ENCODE measurements at regions not wholly inside any gene's neighbourhood (a gene's known extent, or its start where the extent isn't known, plus 50 kb on each side); places are given as distances from the start of the nearest gene placed in this dataset. TPM values are rescaled to one million over a fixed set of nuclear protein-coding genes. Genes with fewer than 3 reads are reported as not detected.
"Not testable (repeated sequence)": the region's sequence is repeated elsewhere in the genome, so short reads cannot be mapped to it uniquely, and the experiment has no call there.

- ChIA-PET POLR2A (no interaction called here), CTCF (no interaction called here)
- no peak for TF ChIP-seq CTCF (IDR thresholded peaks at IDR 0.05; ENCODE audit: low read depth, low read length)
- H3K4me3 ChIP-seq (ENCODE audit: low read depth, low read length) = no peak overlapping the region
- H3K27me3 ChIP-seq (ENCODE audit: control insufficient read depth, insufficient read depth, low read length) = no peaks in the 10 kb centered on the region
- peak; percentile 29 for DNase-seq (ENCODE audit: low read depth, low spot score)
- H3K27ac ChIP-seq (ENCODE audit: low read depth, low read length) = peak overlapping the region; percentile 52
- peaks cover 6% of the 10 kb centered on the region; the same call in 1 of the 2 replicates for H3K9me3 ChIP-seq (ENCODE audit: control insufficient read depth, insufficient read depth, low read length)
Measured at GRCh38 chrY:18884748-18885147, 111.2 kb upstream of the HSFY2 start.

- DNase-seq (ENCODE audit: low read depth, low spot score); H3K27me3 ChIP-seq (ENCODE audit: control insufficient read depth, insufficient read depth, low read length); H3K9me3 ChIP-seq (ENCODE audit: control insufficient read depth, insufficient read depth, low read length); H3K27ac ChIP-seq (ENCODE audit: low read depth, low read length); POLR2A ChIA-PET; CTCF ChIA-PET; H3K4me3 ChIP-seq (ENCODE audit: low read depth, low read length): not testable (repeated sequence)
Measured at GRCh38 chrY:18869145-18869544, 95.6 kb upstream of the HSFY2 start.

- DNase-seq (ENCODE audit: low read depth, low spot score); H3K9me3 ChIP-seq (ENCODE audit: control insufficient read depth, insufficient read depth, low read length); H3K27ac ChIP-seq (ENCODE audit: low read depth, low read length); POLR2A ChIA-PET; CTCF ChIA-PET; H3K4me3 ChIP-seq (ENCODE audit: low read depth, low read length); H3K27me3 ChIP-seq (ENCODE audit: control insufficient read depth, insufficient read depth, low read length): not testable (repeated sequence)
Measured at GRCh38 chrY:18866887-18867551, 93.5 kb upstream of the HSFY2 start.

- H3K27me3 ChIP-seq (ENCODE audit: control insufficient read depth, insufficient read depth, low read length); DNase-seq (ENCODE audit: low read depth, low spot score); CTCF ChIA-PET; POLR2A ChIA-PET; H3K27ac ChIP-seq (ENCODE audit: low read depth, low read length); H3K9me3 ChIP-seq (ENCODE audit: control insufficient read depth, insufficient read depth, low read length); H3K4me3 ChIP-seq (ENCODE audit: low read depth, low read length): not testable (repeated sequence)
Measured at GRCh38 chrY:18860856-18861255, 87.3 kb upstream of the HSFY2 start.

- not testable (repeated sequence) for DNase-seq (ENCODE audit: low read depth, low spot score); H3K27me3 ChIP-seq (ENCODE audit: control insufficient read depth, insufficient read depth, low read length)
Measured at GRCh38 chrY:18858484-18859191, 85.1 kb upstream of the HSFY2 start.

GRCh38 chrY:18855184-18855583 lies 81.6 kb upstream of the HSFY2 start:
- H3K27me3 ChIP-seq (ENCODE audit: control insufficient read depth, insufficient read depth, low read length); H3K27ac ChIP-seq (ENCODE audit: low read depth, low read length); DNase-seq (ENCODE audit: low read depth, low spot score); CTCF ChIA-PET; H3K4me3 ChIP-seq (ENCODE audit: low read depth, low read length); POLR2A ChIA-PET; H3K9me3 ChIP-seq (ENCODE audit: control insufficient read depth, insufficient read depth, low read length): not testable (repeated sequence)

More at GRCh38 chrY:18858484-18859191, 85.1 kb upstream of the HSFY2 start:
- POLR2A ChIA-PET; H3K9me3 ChIP-seq (ENCODE audit: control insufficient read depth, insufficient read depth, low read length); H3K4me3 ChIP-seq (ENCODE audit: low read depth, low read length); CTCF ChIA-PET; H3K27ac ChIP-seq (ENCODE audit: low read depth, low read length): not testable (repeated sequence)

- H3K4me3 ChIP-seq (ENCODE audit: low read depth, low read length); CTCF ChIA-PET; H3K27ac ChIP-seq (ENCODE audit: low read depth, low read length); H3K9me3 ChIP-seq (ENCODE audit: control insufficient read depth, insufficient read depth, low read length); POLR2A ChIA-PET; H3K27me3 ChIP-seq (ENCODE audit: control insufficient read depth, insufficient read depth, low read length); DNase-seq (ENCODE audit: low read depth, low spot score): not testable (repeated sequence)
Measured at GRCh38 chrY:18853323-18853722, 79.8 kb upstream of the HSFY2 start.

- CTCF ChIA-PET; H3K27me3 ChIP-seq (ENCODE audit: control insufficient read depth, insufficient read depth, low read length); DNase-seq (ENCODE audit: low read depth, low spot score); POLR2A ChIA-PET; H3K9me3 ChIP-seq (ENCODE audit: control insufficient read depth, insufficient read depth, low read length); H3K27ac ChIP-seq (ENCODE audit: low read depth, low read length); H3K4me3 ChIP-seq (ENCODE audit: low read depth, low read length): not testable (repeated sequence)
Measured at GRCh38 chrY:18836643-18837042, 63.1 kb upstream of the HSFY2 start.

Small RNAs in the stretch of these regions (small RNA-seq; reads per million reads assigned to genes)
- not detected for gene CD24P4 (ENCODE audit: insufficient read length, low read depth)
- gene MTCYBP2 (ENCODE audit: insufficient read length, low read depth) = not detected
- not detected for gene RNU6-255P (ENCODE audit: insufficient read length, low read depth)

Data from AG04450 (cell line).